HepG2 (cell line): ENCODE measurements at regions not wholly inside any gene's neighbourhood (a gene's known extent, or its start where the extent isn't known, plus 50 kb on each side); places are given as distances from the start of the nearest gene placed in this dataset.

Experiments
- EZH2 ChIP-seq: conservative IDR thresholded peaks from 2 replicates; pipeline ENCODE4 v1.6.1; 2012; ENCODE audit warnings: mild to moderate bottlenecking, low read depth, low read length, moderate library complexity
- GABPA ChIP-seq, 2 experiments: IDR thresholded peaks; 2 replicates each; pipeline ENCODE4 v1.6.1; 2011 to 2016; ENCODE audit warnings: low read depth in 2 of 2, low read length in 1 of 2, missing biosample characterization in 1 of 2, missing genetic modification characterization in 1 of 2
- JUND ChIP-seq: sonication (generic); formaldehyde crosslinking; IDR thresholded peaks from 2 replicates; pipeline ENCODE4 v1.8.0; 2022; ENCODE audit warnings: mild to moderate bottlenecking, missing genetic modification reagents
- POLR2A ChIP-seq, 2 experiments: IDR thresholded peaks; 2 replicates each; pipeline ENCODE4 v1.6.1; 2011; ENCODE audit warnings: low read depth in 2 of 2, low read length in 2 of 2, mild to moderate bottlenecking in 1 of 2, moderate library complexity in 1 of 2; ENCODE audit not compliant: insufficient read depth in 1 of 2
- POLR2AphosphoS5 ChIP-seq: IDR thresholded peaks from 2 replicates; pipeline ENCODE4 v1.6.1; 2012; ENCODE audit warnings: low read depth, low read length
- SKIL ChIP-seq: sonication (generic); formaldehyde crosslinking; IDR thresholded peaks from 2 replicates; pipeline ENCODE4 v1.8.0; 2022; ENCODE audit warnings: missing genetic modification reagents, mild to moderate bottlenecking, moderate library complexity, borderline replicate concordance
- ZBTB33 ChIP-seq: sonication (generic); formaldehyde crosslinking; IDR thresholded peaks from 2 replicates; pipeline ENCODE4 v1.4.0; 2020; ENCODE audit warnings: missing genetic modification reagents

- TF ChIP-seq EZH2 (no peak), POLR2AphosphoS5 (no peak), ZBTB33 (CRISPR knock-in tag) (no peak), SKIL (CRISPR knock-in tag) (no peak), JUND (no peak), POLR2A (IDR thresholded peaks at IDR 0.05; ENCODE audit: insufficient read depth in 1 of 2, low read depth in 2 of 2, low read length in 2 of 2) (no peak), GABPA (IDR thresholded peaks at IDR 0.05; ENCODE audit: low read depth, low read length) (no peak), GABPA (CRISPR knock-in tag; IDR thresholded peaks at IDR 0.05; ENCODE audit: low read depth) (no peak)
Measured at GRCh38 chr10:33774857-33775256, 440.4 kb upstream of the NRP1 start.
